GM23248 (cell line): ENCODE measurements at regions not wholly inside any gene's neighbourhood (a gene's known extent, or its start where the extent isn't known, plus 50 kb on each side); places are given as distances from the start of the nearest gene placed in this dataset.

ENCODE experiments used
- EZH2 ChIP-seq: fragments of 200-600 bp; sonication (generic); IDR thresholded peaks from 2 replicates; pipeline ENCODE4 v1.6.1; 2018; ENCODE audit warnings: antibody characterized with exemption, mild to moderate bottlenecking; ENCODE audit not compliant: insufficient read depth, poor library complexity, severe bottlenecking
- EZH2phosphoT487 ChIP-seq: fragments of 200-600 bp; sonication (generic); IDR thresholded peaks from 2 replicates; pipeline ENCODE4 v1.6.1; 2018; ENCODE audit warnings: antibody characterized with exemption, moderate library complexity, mild to moderate bottlenecking, low read depth; ENCODE audit not compliant: insufficient read depth

- TF ChIP-seq EZH2 (no peak), EZH2phosphoT487 (no peak)
Observed at GRCh38 chr15:66961901-66962300, 103.5 kb upstream of the SMAD3 start.
